ENCODE measurements at regions not wholly inside any gene's neighbourhood (a gene's known extent, or its start where the extent isn't known, plus 50 kb on each side); places are given as distances from the start of the nearest gene placed in this dataset.

DNA sequence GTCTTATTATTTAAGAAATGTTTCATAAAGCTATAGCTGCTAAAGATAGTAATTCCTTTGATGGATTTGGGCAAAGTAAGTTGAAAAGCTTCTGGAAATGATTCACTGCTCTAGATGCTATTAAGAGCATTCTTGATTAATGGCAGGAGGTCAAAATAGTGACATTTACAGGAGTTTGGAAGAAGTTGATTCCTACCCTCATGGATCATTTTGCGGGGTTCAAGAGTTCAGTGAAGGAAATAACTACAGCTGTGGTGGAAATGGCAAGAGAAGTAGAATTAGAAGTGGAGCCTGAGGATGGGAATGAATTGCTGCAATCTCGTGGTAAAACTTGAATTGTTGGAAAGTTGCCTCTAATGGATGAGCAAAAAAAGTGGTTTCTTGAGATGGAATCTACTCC lies 316.1 kb downstream of the UTRN start:
- Histone ChIP-seq H3K9me3 (no peaks in the 10 kb centered on the region), H3K4me3 (no peak overlapping the region), H3K27ac (no peak overlapping the region), H3K36me3 (no peaks in the 10 kb centered on the region), H3K4me1 (no peaks in the 10 kb centered on the region), H3K27me3 (no peaks in the 10 kb centered on the region)
- TF ChIP-seq POLR2A (IDR thresholded peaks at IDR 0.05) (no peak), EP300 (IDR thresholded peaks at IDR 0.05) (no peak)
- DNase-seq (no peak), ATAC-seq (ENCODE audit: low FRiP score in 2 of 2) (no peak)
- 93 to 95% methylated on average over 2 of the region's 2 CpGs for WGBS, 2 donors

DNA sequence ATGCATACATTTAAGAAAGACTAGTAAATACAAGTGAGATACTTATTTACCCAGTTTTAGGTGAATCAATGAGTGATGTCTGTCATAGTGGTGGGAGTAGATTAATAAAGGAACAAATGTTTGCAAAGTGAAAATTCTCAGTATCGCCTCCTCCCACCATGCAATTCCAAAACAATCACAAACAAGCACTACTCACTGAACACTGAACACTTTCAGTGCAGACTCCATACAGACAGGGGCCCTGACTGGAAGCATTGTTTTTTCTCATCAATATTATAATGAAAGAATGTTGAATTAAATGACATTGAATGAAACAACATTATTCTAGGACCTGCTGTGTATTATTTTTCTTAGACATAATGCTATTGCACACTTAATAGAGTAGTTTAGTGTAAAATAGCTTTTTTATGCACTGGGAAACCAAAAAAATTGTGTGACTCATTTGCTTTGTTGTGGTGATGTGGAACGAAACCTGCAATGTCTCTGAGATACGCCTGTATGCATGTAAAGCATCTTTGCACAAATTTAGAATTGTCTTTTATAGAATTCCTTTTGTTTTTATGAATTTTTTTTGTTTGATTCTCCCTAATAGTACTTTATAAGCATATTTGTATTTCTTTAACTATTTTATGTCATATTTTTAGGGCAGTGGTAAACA lies 317.5 kb downstream of the UTRN start:
- DNase-seq (no peak), ATAC-seq (ENCODE audit: low FRiP score in 2 of 2) (no peak)
- Histone ChIP-seq H3K36me3 (no peaks in the 10 kb centered on the region), H3K4me3 (no peak overlapping the region), H3K4me1 (no peaks in the 10 kb centered on the region), H3K9me3 (no peaks in the 10 kb centered on the region), H3K27me3 (no peaks in the 10 kb centered on the region), H3K27ac (no peak overlapping the region)
- TF ChIP-seq EP300 (IDR thresholded peaks at IDR 0.05) (no peak), POLR2A (IDR thresholded peaks at IDR 0.05) (no peak), POLR2AphosphoS5 (IDR thresholded peaks at IDR 0.05) (no peak)
- TF ChIP-seq, protein P1, sequence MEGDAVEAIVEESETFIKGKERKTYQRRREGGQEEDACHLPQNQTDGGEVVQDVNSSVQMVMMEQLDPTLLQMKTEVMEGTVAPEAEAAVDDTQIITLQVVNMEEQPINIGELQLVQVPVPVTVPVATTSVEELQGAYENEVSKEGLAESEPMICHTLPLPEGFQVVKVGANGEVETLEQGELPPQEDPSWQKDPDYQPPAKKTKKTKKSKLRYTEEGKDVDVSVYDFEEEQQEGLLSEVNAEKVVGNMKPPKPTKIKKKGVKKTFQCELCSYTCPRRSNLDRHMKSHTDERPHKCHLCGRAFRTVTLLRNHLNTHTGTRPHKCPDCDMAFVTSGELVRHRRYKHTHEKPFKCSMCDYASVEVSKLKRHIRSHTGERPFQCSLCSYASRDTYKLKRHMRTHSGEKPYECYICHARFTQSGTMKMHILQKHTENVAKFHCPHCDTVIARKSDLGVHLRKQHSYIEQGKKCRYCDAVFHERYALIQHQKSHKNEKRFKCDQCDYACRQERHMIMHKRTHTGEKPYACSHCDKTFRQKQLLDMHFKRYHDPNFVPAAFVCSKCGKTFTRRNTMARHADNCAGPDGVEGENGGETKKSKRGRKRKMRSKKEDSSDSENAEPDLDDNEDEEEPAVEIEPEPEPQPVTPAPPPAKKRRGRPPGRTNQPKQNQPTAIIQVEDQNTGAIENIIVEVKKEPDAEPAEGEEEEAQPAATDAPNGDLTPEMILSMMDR (IDR thresholded peaks at IDR 0.05): no peak
- 88 to 89% methylated on average over 3 of the region's 3 CpGs for WGBS, 2 donors

DNA sequence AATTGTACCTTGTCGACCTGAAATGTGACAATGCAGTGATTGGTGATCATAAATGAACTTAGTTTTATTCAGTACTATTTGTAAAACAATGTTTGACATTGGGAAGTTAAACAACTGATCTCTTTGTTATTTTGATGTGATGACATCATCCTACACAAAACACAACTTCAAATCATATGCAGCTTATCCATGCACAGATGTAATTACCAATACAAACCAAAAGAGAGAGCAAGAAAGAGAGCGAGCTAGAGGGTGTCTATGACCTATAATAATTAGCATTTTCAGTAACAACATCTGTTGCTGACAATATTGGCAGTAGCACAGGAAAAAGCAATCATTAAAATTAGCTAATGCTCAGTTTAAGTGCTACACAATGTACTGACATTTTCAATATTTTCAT lies 320.9 kb downstream of the UTRN start:
- H3K4me1 ChIP-seq: no peaks in the 10 kb centered on the region
- WGBS, 2 donors: 70 to 84% methylated on average over 2 of the region's 2 CpGs
- H3K4me3 ChIP-seq: no peak overlapping the region
- H3K9me3 ChIP-seq: no peaks in the 10 kb centered on the region
- ATAC-seq (ENCODE audit: low FRiP score in 2 of 2) (no peak), DNase-seq (no peak)
- TF ChIP-seq POLR2AphosphoS5 (IDR thresholded peaks at IDR 0.05) (no peak), POLR2A (IDR thresholded peaks at IDR 0.05) (no peak), EP300 (IDR thresholded peaks at IDR 0.05) (no peak)
- TF ChIP-seq, protein P1 (IDR thresholded peaks at IDR 0.05): no peak
- H3K27me3 ChIP-seq: no peaks in the 10 kb centered on the region
- no peaks in the 10 kb centered on the region for H3K36me3 ChIP-seq
- H3K27ac ChIP-seq: no peak overlapping the region

DNA sequence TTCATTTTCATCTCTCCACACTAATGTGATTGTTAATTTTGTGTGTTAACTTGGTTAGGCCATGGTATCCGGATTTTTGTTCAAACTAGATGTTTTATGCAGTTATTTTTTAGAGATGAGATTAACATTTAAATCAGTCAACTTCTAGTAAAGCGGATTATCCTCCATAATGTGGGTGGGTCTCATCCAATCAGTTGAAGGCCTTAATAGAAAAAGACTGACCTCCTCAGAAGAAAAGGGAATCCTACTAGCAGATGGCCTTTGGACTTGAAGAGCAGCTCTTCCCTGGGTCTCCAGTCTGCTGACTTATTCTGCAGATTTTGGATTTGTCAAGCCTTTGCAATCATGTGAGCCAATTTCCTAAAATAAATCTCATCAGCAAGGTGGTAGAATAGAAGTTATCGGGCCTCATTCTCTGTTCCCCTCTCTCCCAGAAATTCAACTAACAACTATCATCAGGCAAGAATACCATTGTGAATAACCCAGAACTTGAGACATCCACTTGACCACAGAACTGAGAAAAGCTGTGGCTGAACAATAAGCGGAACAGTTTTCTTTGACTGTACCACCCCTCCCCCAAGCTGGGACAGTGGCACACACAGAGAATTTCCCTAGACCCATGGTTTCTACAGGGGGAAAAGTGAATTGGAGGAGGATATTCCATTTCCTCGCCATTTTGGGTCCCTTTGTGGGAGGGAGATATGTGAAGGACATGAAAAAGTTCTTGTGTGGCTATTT lies 323.0 kb downstream of the UTRN start:
- 88 to 89% methylated on average over 5 of the region's 5 CpGs for whole genome bisulfite sequencing, 2 donors
- ATAC-seq (ENCODE audit: low FRiP score in 2 of 2): no peak

DNA sequence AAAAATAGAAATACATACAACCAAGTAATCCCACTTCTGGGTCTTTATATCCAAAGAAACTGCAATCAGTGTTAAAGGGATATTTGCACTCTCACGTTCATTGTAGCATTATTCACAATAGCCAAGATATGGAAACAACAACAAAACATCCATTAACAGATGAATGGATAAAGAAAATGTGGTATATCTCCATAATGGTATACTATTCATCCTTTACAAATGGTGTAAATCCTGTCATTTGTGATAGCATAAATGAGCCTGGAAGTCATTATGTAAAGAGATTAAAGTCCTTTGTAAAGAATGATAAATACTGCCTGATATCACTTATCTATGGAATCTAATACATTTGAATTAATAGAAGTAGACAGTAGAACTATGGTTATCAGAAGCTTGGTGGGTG lies 327.7 kb downstream of the UTRN start:
- no peak overlapping the region for H3K4me3 ChIP-seq
- DNase-seq: no peak
- no peaks in the 10 kb centered on the region for H3K9me3 ChIP-seq
- 85 to 96% methylated on average over 1 of the region's 1 CpG for WGBS, 2 donors
- H3K36me3 ChIP-seq: no peaks in the 10 kb centered on the region
- H3K4me1 ChIP-seq: no peaks in the 10 kb centered on the region
- no peak overlapping the region for H3K27ac ChIP-seq
- ATAC-seq (ENCODE audit: low FRiP score in 2 of 2): no peak
- no peaks in the 10 kb centered on the region for H3K27me3 ChIP-seq
- TF ChIP-seq POLR2A (IDR thresholded peaks at IDR 0.05) (no peak), EP300 (IDR thresholded peaks at IDR 0.05) (no peak), POLR2AphosphoS5 (IDR thresholded peaks at IDR 0.05) (no peak)
- TF ChIP-seq, protein P1 (IDR thresholded peaks at IDR 0.05): no peak

More for the DNA sequence above, 323.0 kb downstream of the UTRN start:
- no peak for DNase-seq
- Histone ChIP-seq H3K27me3 (no peaks in the 10 kb centered on the region), H3K27ac (no peak overlapping the region), H3K4me3 (no peak overlapping the region), H3K36me3 (no peaks in the 10 kb centered on the region), H3K4me1 (no peaks in the 10 kb centered on the region), H3K9me3 (no peaks in the 10 kb centered on the region)
- no peak for TF ChIP-seq EP300 (IDR thresholded peaks at IDR 0.05)
- TF ChIP-seq, protein P1 (IDR thresholded peaks at IDR 0.05): no peak
- TF ChIP-seq POLR2A (IDR thresholded peaks at IDR 0.05): no peak
- TF ChIP-seq POLR2AphosphoS5 (IDR thresholded peaks at IDR 0.05): no peak

Measured in upper lobe of left lung (tissue), 6 donors.